K562 (cell line): ENCODE measurements at regions not wholly inside any gene's neighbourhood (a gene's known extent, or its start where the extent isn't known, plus 50 kb on each side); places are given as distances from the start of the nearest gene placed in this dataset.

Experiments
- L3MBTL2 ChIP-seq: fragments of 450-650 bp; IDR thresholded peaks from 2 replicates; pipeline ENCODE4 v1.6.1; 2016; ENCODE audit warnings: mild to moderate bottlenecking, moderate library complexity
- MAZ ChIP-seq, 2 experiments: fragments of 450-650 bp in 1 of 2; sonication (generic) in 1 of 2; formaldehyde crosslinking; IDR thresholded peaks in 1 of 2; conservative IDR thresholded peaks in 1 of 2; 2 replicates each; pipeline versions ENCODE4 v1.4.0 to v1.5.0; 2020; ENCODE audit warnings: mild to moderate bottlenecking in 1 of 2, missing genetic modification reagents in 1 of 2
- NRF1 ChIP-seq, 2 experiments: fragments of 450-650 bp; IDR thresholded peaks in 1 of 2; conservative IDR thresholded peaks in 1 of 2; 2 replicates each; pipeline ENCODE4 v1.6.1; 2014; ENCODE audit warnings: mild to moderate bottlenecking in 2 of 2
- TAF7 ChIP-seq: fragments of 450-650 bp; IDR thresholded peaks from 2 replicates; pipeline ENCODE4 v1.6.1; 2016; ENCODE audit warnings: missing genetic modification characterization, missing compliant biosample characterization
- ZKSCAN1 ChIP-seq: fragments of 150-350 bp; IDR thresholded peaks from 2 replicates; pipeline ENCODE4 v1.6.1; 2016; ENCODE audit warnings: low read depth, low read length
- TF ChIP-seq, protein P1 (sequence below): fragments of 450-650 bp; IDR thresholded peaks from 2 replicates; pipeline ENCODE4 v1.6.1; 2016; ENCODE audit warnings: mild to moderate bottlenecking, moderate library complexity
- TF ChIP-seq, protein P2 (sequence below), 2 experiments: fragments of 450-650 bp; formaldehyde crosslinking in 1 of 2; IDR thresholded peaks; 2 replicates each; pipeline versions ENCODE4 v1.4.0 to v1.6.1; 2014 to 2020; ENCODE audit warnings: mild to moderate bottlenecking in 2 of 2, borderline replicate concordance in 1 of 2, low read depth in 1 of 2

DNA sequence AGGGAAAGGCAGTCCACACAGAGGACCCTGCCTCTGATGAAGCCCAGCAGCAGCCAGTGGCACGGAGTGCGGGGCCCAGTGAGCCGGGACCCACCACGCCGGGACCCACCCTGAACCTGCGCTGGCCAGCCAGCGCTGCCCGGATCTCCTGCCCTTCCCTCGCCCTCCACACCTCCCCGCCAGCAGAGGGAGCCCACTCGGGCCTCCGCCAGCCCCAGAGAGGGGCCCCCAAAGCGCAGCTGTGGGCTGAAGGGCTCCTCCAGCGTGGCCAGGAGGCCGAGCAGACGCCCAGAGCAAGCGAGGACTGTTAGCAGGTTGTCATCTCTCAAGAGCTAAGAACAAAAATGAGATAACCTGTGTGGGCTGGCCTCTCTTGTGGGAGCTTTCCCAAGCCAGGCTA is 81.3 kb upstream of the ATP10A start (continued):
- TF ChIP-seq, protein P1, sequence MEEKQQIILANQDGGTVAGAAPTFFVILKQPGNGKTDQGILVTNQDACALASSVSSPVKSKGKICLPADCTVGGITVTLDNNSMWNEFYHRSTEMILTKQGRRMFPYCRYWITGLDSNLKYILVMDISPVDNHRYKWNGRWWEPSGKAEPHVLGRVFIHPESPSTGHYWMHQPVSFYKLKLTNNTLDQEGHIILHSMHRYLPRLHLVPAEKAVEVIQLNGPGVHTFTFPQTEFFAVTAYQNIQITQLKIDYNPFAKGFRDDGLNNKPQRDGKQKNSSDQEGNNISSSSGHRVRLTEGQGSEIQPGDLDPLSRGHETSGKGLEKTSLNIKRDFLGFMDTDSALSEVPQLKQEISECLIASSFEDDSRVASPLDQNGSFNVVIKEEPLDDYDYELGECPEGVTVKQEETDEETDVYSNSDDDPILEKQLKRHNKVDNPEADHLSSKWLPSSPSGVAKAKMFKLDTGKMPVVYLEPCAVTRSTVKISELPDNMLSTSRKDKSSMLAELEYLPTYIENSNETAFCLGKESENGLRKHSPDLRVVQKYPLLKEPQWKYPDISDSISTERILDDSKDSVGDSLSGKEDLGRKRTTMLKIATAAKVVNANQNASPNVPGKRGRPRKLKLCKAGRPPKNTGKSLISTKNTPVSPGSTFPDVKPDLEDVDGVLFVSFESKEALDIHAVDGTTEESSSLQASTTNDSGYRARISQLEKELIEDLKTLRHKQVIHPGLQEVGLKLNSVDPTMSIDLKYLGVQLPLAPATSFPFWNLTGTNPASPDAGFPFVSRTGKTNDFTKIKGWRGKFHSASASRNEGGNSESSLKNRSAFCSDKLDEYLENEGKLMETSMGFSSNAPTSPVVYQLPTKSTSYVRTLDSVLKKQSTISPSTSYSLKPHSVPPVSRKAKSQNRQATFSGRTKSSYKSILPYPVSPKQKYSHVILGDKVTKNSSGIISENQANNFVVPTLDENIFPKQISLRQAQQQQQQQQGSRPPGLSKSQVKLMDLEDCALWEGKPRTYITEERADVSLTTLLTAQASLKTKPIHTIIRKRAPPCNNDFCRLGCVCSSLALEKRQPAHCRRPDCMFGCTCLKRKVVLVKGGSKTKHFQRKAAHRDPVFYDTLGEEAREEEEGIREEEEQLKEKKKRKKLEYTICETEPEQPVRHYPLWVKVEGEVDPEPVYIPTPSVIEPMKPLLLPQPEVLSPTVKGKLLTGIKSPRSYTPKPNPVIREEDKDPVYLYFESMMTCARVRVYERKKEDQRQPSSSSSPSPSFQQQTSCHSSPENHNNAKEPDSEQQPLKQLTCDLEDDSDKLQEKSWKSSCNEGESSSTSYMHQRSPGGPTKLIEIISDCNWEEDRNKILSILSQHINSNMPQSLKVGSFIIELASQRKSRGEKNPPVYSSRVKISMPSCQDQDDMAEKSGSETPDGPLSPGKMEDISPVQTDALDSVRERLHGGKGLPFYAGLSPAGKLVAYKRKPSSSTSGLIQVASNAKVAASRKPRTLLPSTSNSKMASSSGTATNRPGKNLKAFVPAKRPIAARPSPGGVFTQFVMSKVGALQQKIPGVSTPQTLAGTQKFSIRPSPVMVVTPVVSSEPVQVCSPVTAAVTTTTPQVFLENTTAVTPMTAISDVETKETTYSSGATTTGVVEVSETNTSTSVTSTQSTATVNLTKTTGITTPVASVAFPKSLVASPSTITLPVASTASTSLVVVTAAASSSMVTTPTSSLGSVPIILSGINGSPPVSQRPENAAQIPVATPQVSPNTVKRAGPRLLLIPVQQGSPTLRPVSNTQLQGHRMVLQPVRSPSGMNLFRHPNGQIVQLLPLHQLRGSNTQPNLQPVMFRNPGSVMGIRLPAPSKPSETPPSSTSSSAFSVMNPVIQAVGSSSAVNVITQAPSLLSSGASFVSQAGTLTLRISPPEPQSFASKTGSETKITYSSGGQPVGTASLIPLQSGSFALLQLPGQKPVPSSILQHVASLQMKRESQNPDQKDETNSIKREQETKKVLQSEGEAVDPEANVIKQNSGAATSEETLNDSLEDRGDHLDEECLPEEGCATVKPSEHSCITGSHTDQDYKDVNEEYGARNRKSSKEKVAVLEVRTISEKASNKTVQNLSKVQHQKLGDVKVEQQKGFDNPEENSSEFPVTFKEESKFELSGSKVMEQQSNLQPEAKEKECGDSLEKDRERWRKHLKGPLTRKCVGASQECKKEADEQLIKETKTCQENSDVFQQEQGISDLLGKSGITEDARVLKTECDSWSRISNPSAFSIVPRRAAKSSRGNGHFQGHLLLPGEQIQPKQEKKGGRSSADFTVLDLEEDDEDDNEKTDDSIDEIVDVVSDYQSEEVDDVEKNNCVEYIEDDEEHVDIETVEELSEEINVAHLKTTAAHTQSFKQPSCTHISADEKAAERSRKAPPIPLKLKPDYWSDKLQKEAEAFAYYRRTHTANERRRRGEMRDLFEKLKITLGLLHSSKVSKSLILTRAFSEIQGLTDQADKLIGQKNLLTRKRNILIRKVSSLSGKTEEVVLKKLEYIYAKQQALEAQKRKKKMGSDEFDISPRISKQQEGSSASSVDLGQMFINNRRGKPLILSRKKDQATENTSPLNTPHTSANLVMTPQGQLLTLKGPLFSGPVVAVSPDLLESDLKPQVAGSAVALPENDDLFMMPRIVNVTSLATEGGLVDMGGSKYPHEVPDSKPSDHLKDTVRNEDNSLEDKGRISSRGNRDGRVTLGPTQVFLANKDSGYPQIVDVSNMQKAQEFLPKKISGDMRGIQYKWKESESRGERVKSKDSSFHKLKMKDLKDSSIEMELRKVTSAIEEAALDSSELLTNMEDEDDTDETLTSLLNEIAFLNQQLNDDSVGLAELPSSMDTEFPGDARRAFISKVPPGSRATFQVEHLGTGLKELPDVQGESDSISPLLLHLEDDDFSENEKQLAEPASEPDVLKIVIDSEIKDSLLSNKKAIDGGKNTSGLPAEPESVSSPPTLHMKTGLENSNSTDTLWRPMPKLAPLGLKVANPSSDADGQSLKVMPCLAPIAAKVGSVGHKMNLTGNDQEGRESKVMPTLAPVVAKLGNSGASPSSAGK: peak; percentile 62
- peak in 1 of 2 experiments; percentile 65; a peak in 2 of 4 replicates for TF ChIP-seq MAZ (CRISPR knock-in tag; conservative IDR thresholded peaks at IDR 0.05 in 1 of 2, IDR thresholded peaks at IDR 0.05 in 1 of 2)
- no peak for TF ChIP-seq TAF7
- TF ChIP-seq ZKSCAN1: no peak
- peak; percentile 74 for TF ChIP-seq L3MBTL2
- TF ChIP-seq NRF1 (conservative IDR thresholded peaks at IDR 0.05 in 1 of 2, IDR thresholded peaks at IDR 0.05 in 1 of 2): peak in 1 of 2 experiments; percentile 24; a peak in 2 of 4 replicates
- TF ChIP-seq, protein P2, sequence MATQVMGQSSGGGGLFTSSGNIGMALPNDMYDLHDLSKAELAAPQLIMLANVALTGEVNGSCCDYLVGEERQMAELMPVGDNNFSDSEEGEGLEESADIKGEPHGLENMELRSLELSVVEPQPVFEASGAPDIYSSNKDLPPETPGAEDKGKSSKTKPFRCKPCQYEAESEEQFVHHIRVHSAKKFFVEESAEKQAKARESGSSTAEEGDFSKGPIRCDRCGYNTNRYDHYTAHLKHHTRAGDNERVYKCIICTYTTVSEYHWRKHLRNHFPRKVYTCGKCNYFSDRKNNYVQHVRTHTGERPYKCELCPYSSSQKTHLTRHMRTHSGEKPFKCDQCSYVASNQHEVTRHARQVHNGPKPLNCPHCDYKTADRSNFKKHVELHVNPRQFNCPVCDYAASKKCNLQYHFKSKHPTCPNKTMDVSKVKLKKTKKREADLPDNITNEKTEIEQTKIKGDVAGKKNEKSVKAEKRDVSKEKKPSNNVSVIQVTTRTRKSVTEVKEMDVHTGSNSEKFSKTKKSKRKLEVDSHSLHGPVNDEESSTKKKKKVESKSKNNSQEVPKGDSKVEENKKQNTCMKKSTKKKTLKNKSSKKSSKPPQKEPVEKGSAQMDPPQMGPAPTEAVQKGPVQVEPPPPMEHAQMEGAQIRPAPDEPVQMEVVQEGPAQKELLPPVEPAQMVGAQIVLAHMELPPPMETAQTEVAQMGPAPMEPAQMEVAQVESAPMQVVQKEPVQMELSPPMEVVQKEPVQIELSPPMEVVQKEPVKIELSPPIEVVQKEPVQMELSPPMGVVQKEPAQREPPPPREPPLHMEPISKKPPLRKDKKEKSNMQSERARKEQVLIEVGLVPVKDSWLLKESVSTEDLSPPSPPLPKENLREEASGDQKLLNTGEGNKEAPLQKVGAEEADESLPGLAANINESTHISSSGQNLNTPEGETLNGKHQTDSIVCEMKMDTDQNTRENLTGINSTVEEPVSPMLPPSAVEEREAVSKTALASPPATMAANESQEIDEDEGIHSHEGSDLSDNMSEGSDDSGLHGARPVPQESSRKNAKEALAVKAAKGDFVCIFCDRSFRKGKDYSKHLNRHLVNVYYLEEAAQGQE (IDR thresholded peaks at IDR 0.05; ENCODE audit: borderline replicate concordance): peak; percentile 36; the same call in 1 of the 2 replicates
- TF ChIP-seq, protein P2 (CRISPR knock-in tag; IDR thresholded peaks at IDR 0.05; ENCODE audit: low read depth): no peak
